HG03460 (cell line): ENCODE measurements at regions not wholly inside any gene's neighbourhood (a gene's known extent, or its start where the extent isn't known, plus 50 kb on each side); places are given as distances from the start of the nearest gene placed in this dataset.
"Not testable (repeated sequence)": the region's sequence is repeated elsewhere in the genome, so short reads cannot be mapped to it uniquely, and the experiment has no call there.

Experiments used
- ATAC-seq: cut with Tn5 transposase; IDR thresholded peaks from one replicate; pipeline ENCODE4 v1.9.1; 2021; ENCODE audit not compliant: unreplicated experiment

DNA sequence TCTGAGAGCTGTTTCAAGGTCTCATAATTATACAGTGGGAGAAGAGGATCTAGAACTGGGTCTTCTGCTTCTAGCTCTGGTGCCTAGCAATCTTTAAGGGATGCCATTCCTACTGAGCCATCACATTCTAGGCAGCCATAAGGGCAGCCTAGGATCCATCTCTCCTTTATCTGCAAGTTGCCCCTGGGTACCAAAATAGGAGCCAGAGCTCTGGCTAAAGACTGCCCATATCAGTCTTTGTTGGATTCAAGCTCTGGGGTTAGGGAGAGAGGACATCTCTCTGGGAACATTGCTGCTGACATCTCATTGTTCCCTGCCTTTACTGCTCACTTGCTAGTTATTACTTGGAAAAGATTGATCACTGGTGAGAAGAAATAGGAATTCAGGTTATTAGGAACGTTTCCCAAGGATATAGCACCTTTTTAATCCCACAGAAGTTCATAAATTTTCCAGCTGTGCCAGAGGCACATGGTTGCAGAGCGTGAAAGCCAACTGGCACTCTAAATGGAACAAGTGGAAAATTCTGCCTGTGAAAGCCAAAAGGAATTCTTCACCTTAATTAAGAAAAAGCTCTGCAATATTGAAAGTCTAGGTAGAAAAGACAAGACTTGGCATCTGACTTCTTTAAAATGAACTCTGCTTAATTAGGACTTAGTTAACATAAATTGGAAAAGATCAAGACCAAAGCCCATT lies 102.2 kb downstream of the CDC42EP3 start:
- ATAC-seq = no peak

DNA sequence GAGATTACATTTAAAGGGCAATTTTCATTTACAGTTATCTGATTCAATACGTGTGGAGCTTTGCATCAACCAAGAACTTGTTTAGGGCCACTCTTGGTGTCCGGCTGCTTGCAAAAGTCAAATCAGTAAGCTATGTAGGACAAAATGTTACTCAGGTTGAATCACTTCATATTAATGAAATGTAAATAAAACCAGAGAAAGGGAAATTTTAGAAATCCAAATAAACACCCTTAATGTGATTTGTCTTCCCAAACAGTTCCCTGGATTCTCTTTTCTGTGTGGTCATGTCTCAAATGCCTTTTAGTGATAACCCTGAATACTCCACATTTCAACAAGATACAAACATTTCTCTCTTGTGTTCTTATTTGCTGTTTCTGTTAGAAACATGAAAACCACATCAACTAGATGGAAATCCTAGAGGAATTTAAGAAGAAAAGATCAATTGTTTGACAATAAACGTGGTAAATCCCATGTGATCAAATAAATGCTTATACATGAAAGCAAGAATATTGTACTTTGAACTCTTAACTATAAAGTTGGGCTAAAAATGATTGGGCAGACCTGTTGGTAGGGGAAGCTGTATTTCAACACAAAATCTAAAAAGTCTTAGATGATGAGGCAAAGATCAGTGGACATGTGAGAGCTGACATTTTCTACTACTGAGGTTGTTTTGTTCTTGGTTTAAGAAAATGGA lies 101.3 kb downstream of the CDC42EP3 start:
- ATAC-seq = no peak

DNA sequence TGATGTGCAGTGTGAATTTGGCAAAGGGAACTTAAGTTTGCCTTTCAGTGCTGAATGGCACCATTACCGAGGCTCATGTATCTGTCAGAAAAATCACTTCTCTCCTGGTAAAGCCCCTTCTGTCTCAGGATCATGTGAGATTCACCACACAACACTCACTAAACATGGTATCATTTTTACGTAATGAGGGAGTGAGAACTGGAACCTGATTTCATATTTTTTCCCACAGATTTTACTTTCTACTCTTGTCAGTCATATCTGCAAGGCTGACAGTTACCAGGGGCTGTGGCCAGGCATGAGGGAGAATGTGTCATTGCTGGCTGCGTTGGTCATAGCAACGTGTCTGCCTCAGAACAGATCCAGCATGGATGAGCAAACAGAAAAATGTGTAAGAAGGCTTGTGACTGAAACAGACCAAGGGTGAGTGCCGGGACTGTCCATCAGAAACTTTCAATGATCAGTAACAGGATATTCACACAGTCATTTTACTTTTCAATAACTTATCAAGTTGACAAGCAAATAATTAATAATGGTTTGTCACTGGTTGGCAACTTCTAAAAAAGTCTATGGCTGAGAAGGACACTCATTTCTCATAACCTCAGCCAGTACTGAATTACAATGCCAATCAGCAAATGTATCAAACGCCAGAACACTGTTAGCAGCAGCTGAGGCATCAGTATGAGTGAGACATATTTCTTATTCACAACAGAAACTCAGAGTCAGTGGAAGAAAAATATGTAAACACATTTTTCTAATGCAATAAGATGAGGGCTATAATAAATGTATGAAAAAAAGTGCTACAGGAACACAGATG lies 100.5 kb downstream of the CDC42EP3 start:
- ATAC-seq = peak; percentile 87

DNA sequence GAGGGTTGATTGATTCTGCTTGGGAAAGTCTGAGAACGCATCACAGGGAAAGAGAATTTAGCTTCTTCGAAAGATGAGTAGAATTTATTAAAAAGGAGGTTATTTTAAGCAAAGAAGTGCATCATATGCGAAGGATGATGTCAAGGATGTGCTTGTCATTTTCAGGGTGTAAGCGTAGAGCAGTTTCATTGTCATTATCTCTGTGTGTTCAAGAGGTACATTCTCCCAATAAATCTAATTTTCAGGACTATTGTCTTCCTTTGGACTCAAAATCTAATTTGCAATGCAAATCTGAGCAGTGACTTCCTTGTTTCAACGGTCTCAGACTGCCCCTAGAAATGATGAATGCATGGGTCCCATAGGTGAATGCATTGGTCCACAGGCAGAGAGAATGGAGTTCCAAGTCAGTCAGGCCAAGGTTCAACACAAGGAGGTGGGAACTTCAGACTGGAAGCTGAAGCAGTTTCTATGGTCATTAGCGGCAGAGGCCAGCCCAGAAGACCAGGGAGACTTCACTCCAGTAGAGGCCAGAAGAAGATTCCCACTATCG lies 99.8 kb downstream of the CDC42EP3 start:
- no peak for ATAC-seq

DNA sequence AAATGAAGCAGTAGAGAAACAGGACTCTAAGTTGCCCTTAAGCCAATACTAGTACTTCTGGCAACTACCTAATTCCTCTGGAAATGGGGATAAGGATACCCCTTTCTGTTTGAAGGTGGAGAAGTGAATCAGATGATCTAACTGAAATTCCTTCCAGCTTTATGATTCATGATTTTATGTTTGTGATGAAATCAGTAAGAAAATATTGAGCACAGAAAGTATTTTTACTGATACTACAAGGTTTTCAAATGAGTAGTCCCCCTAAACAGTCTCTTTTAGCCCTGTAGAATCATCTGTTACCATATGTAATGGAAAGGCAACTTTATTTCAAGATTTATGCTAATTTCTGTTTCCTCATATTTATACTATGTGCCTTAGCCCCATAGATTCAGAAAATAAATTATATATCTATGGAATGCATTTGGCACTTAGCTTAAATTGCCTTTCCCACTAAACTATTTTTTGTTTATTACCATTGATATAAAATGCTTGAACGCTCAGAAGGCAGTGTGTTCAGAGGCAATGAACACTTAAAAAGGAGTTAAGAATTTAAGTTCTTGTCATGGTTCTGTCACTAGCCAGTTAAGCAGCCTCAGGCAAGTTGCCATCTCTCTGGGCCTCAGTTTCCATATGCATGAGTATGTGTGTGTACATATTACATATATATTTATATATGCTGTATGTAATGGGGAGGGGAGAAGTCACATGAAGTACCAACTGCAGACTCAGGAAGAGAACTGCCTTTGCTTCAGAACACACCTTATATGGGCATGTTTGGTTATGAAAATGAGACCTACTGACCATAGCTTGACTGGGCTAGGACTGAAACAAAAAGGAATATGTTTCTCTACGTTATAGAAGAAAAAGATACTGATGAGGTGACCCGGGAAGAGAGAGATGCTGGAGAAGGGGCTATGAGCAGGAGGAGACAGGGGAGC lies 97.7 kb downstream of the CDC42EP3 start:
- ATAC-seq = peak; percentile 62

DNA sequence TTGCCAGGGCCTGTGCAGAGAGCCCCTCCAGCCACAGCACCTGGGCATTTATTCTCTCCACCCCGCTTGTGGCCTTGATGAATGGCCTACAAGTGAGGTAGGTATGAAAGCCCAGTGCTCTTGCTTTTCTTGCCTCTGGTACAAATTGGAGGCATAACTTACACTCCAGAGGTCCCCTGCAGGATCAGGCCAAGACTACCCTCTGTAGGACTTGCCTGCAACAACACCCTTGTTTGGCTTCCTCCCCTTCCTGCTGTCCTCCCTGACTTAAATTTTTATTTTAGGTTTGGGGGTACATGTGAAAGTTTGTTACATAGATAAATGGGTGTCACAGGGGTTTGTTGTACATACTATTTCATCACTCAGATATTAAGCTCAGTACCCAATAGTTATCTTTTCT lies 95.7 kb downstream of the CDC42EP3 start:
- ATAC-seq = no peak

DNA sequence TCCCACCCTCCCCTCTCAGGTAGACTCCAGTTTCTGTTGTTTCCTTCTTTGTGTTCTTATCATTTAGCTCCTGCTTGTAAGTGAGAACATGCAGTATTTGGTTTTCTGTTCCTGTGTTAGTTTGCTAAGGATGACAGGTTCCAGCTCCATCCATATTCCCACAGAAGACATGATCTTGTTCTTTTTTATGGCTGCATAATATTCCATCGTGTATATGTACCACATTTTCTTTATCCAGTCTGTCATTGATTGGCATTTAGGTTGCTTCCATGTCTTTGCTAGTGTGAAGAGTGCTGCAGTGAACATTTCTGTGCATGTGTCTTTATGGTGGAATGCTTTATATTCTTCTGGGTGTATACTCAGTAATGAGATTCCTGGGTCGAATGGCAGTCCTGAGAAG lies 95.2 kb downstream of the CDC42EP3 start:
- not testable (repeated sequence) for ATAC-seq

DNA sequence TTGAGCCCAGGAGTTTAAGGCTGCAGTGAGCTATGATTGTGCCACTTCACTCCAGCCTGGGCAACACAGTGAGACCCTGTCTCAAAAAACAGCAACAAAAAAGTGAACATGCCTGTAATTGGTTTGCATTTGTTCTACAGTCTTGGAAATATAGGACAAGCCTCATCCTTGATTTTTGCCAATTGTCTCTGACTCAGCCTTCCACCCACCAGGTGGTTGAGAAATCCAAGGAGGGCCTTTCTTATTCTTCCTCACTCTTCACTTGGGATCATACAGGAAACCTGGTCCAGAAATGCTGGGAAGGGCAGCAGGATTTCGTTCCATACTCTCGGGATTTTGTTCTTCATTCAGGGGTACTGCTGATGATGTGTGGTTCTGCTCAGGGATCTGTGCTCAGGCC lies 94.6 kb downstream of the CDC42EP3 start:
- ATAC-seq = no peak

DNA sequence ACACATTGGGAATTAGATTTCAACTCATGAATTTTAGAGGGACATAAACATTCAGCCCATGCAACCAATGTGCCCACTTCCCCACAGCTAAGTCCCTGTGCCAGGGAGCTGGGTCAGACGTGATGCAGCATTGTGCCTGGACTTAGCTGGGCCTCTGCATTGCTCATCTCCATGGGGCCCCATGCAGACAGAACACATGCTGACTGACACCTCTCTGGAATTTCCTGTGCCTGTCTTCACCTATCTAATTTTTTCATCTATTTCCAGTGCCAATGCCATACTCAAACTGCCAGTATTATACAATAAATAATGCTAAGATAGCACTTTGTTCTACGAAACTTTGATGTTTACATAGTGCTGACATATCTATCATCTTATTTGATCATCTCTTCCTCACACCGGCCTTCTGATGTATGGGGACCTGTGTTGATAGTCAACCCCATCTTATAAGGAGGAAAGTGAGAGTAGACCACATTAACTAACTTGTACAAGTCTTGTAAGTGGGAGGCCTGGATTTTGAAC lies 92.2 kb downstream of the CDC42EP3 start:
- no peak for ATAC-seq

DNA sequence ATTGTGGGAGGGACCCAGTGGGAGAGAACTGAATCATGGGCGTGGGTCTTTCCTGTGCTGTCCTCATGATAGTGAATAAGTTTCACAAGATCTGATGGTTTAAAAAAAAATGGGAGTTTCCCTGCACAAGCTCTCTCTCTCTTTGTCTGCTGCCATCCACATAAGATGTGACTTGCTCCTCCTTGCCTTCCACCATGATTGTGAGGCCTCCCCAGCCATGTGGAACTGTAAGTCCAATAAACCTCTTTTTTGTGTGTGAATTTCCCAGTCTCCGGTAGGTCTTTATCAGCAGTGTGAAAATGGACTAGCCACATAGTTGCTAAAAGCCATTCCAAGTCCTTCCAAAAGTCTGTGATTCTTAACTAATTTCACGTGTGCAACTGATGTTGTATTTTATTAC lies 91.5 kb downstream of the CDC42EP3 start:
- ATAC-seq = not testable (repeated sequence)

DNA sequence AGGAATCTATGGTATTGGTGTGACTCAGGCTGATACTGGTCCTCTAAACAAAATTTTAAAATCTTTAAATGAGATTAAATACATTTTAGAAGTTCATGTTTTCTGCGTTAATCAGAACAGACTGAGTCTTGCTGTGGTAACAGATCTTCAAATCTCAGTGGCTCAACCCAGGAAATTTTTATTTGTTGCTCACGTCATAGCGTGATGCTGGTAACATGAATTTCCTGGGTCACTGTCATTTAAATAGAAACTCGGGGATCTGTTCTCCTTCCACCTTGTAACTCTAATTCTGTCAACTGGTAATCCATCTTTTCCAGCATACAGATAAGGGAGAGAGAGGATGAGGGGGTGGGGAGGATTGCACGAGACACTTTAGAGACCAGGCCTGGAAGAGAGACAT lies 90.0 kb downstream of the CDC42EP3 start:
- no peak for ATAC-seq

DNA sequence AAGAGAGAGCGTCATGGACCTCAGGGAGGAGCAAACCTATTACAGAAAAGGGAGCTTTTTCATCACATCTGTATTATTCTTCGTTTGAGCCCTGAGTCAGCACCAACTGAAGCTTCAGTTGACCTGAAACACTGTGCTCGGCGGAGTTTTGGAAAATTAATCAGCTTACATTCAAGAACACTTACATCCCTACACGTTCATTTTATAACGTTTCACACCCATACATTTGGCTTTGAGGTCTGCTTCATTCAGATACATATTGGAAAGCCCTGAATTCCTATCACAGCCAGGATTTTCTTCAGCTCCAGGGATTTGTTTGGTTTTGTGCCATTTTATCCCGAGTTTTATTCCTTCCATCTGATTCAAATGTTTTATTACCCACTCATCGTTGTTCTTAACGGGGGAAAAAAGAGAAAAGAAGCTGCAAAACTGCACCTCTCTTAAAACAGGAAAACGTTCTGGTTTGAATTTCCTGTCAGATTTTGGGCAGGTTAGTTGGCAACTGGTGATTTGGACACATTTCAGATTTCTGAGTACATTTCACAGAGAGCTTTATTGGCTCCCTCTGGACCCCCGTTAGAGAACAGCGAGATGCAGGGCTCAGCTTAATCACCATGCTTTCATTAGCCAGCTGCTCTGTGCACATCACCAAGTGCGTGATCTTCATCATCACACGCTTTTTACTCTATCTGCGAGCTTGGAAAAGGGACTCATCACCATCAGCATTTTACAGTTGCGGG lies 88.8 kb downstream of the CDC42EP3 start:
- ATAC-seq = no peak

DNA sequence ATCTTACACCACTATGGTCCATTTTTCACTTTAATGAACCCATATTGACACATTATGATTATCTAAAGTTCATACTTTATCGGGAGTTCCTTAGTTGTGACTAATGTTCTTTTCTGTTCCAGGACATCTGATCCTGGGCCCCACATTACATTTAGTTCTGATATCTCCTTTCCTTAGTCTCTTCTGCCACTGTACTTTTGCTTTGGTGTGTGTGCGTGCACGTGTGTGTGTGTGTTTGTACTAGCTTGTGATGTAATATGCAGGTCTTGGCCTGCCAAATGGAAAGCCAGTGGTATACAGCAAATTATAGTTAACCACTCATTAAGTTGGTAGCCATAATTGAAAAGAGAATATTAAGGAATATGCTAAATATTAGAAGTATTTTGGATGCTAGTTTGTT lies 88.0 kb downstream of the CDC42EP3 start:
- no peak for ATAC-seq

DNA sequence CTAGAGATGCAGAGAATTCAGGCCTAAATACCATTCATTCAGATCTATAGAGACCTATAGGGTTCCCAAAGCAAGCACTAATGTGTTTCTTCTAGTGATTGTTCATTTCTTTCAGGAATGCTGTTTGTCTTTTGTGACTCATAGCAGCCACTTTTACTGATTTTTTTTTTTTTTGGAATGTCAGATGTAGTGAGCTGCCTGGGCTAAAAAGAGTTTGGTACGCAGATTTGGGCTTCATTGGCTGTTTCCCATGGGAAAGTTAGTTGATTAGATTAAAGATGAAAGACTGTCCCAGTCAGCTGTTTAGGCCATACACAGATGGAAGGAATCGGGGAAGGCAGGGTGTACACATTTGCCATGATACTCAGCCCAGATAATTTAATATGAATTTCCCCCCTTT lies 87.6 kb downstream of the CDC42EP3 start:
- ATAC-seq = no peak

DNA sequence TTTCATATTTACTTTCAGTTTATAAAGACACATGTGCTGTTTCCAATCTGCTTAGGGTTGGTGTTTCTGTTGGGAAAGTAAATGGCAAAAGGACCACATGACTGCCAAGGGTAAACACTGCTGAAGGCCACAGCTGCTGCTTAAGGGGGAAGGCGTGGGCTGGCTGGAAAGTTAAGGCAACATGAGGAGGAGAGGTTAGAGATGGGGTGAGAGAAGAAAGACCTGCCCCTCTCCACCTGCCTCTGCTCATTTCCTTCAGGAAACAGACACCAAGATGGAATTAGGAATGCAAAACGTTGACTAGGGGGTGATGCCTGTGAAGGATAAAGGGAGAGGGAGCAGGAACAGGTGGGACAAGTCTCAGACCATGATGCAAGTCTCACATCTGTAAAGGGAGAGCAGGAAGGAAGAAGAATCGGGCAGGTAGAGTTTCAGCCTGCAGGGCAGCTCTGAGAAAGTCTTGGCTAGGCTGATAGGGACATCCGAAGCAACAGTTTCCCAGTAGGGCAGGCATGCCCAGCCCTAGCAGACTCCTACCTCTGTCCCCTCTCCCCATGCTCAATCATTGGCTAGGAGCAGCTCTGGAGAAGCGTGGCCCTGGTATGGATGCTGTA lies 86.0 kb downstream of the CDC42EP3 start:
- no peak for ATAC-seq

DNA sequence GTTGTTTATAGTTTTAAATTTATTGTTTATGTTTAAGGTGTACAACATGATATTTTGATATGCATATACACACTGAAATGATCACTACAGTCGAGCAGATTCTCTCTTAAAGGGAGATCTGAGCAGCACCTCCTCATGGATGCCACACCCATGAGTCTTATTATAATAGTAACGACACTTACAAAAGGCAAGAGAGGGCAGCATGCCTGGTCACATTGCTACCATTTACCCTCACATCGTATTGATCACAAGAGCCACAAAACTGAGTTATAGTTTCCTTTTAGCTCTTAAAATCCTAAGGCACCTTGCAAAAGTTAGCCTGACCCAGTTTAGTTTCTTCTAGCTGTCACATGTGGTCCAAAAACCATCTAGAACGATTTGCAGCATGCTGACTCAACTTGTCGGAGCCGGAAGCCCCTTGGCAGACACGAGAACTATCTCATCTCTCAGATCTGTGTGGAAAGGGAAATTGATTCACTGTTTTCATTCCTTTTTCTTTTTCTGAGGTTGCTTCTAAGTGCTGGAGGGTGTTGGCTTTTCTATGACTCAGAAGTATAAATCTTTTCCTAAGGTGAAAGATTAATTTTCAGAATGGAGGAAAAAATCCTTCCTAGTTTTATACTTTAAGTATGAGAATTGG lies 85.3 kb downstream of the CDC42EP3 start:
- ATAC-seq = no peak

DNA sequence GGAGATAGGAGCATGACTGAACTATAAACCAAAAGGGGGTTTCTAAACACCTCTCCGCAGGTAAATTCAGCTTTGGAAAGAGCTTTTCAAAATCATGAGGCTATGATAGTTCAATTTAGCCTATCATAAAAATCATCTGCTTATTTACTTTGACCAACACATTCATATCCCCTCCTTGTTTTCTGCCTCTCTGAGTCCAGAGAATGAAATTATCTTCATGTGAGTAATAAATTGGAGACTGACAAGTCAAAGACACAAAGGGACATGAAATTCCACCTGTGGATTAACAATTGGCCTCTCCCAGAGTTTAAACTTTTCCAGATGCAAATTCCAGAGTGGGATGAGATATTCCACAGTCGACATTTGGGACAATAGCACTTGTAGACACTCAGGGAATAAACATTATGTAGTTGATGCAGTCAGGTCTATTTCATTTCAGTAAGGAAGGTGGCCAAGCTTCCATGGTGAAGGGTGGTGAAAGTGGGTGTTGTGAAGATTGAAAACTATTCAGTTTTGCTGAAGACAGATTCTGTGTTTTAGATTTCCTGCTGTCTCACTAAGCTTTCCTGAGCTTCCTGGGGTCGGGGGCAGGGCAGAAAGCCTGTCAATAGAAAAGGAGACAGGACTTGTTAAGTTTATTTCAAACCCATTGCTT lies 84.7 kb downstream of the CDC42EP3 start:
- ATAC-seq = no peak

DNA sequence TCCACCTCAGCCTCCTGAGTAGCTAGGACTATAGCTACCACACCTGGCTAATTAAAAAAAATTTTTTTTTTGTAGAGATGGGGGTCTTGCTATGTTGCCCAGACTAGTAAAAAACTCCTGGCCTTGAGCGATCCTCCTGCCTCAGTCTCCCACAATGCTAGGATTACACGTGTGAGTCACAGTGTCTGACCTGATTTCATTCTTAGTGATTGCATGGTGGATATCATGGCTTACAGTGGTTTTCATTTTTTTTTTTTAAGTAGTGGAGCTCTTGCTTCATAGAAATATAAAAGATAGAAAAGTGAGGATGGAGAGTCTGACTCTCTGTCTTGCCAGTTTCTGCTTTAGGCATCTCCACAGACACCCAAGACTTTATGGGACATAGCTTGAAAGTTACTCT lies 83.6 kb downstream of the CDC42EP3 start:
- no peak for ATAC-seq
